Upper lobe of left lung (tissue), 4 donors: ENCODE measurements at regions not wholly inside any gene's neighbourhood (a gene's known extent, or its start where the extent isn't known, plus 50 kb on each side); places are given as distances from the start of the nearest gene placed in this dataset.

Experiments used
- EP300 ChIP-seq, 4 donors: sonication (generic); formaldehyde crosslinking; IDR thresholded peaks; one replicate each; pipeline ENCODE4 v1.5.1; 2017; ENCODE audit warnings: antibody characterized with exemption in 4 of 4, control low read depth in 2 of 4
- POLR2A ChIP-seq, 4 donors: fragments of 450-650 bp; IDR thresholded peaks; one replicate each; pipeline ENCODE4 v1.5.1; 2016 to 2017; ENCODE audit warnings: antibody characterized with exemption in 4 of 4, mild to moderate bottlenecking in 2 of 4
- POLR2AphosphoS5 ChIP-seq, 2 donors: sonication (generic); formaldehyde crosslinking; IDR thresholded peaks; one replicate each; pipeline ENCODE4 v1.5.1; 2017; ENCODE audit warnings: antibody characterized with exemption in 2 of 2
- TF ChIP-seq, protein P1 (sequence below), 6 experiments: fragments of 450-650 bp in 4 of 6; fragments of 200-600 bp in 2 of 6; sonication (generic) in 2 of 6; IDR thresholded peaks; one replicate each; pipeline ENCODE4 v1.5.1; 2016 to 2019; ENCODE audit warnings: antibody characterized with exemption in 6 of 6

DNA sequence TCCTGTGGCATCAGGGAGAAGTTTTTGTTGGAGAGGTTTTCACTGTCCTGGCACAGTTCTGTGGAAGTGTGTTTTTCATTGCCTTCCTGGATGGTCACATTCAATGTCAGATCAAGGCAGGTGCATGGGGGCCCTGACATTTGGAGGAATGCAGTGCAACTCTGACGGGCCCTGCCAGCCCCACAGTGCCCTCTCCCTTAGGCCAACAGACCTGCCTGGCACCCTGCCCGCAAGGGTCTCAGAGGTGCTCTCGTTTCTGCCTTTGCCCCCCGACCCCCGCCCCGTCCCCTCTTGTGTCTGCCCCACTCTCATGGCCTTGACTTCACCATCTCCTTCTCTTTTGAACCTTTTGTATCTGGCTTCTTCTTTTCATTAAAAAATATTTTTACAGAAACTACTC lies 257.2 kb upstream of the HDAC4 start:
- TF ChIP-seq, protein P1, sequence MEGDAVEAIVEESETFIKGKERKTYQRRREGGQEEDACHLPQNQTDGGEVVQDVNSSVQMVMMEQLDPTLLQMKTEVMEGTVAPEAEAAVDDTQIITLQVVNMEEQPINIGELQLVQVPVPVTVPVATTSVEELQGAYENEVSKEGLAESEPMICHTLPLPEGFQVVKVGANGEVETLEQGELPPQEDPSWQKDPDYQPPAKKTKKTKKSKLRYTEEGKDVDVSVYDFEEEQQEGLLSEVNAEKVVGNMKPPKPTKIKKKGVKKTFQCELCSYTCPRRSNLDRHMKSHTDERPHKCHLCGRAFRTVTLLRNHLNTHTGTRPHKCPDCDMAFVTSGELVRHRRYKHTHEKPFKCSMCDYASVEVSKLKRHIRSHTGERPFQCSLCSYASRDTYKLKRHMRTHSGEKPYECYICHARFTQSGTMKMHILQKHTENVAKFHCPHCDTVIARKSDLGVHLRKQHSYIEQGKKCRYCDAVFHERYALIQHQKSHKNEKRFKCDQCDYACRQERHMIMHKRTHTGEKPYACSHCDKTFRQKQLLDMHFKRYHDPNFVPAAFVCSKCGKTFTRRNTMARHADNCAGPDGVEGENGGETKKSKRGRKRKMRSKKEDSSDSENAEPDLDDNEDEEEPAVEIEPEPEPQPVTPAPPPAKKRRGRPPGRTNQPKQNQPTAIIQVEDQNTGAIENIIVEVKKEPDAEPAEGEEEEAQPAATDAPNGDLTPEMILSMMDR (IDR thresholded peaks at IDR 0.05) = no peak
- no peak for TF ChIP-seq EP300 (IDR thresholded peaks at IDR 0.05)
- TF ChIP-seq POLR2AphosphoS5 (IDR thresholded peaks at IDR 0.05) = no peak
- no peak for TF ChIP-seq POLR2A (IDR thresholded peaks at IDR 0.05)
